IMR-90 (cell line): ENCODE measurements at regions not wholly inside any gene's neighbourhood (a gene's known extent, or its start where the extent isn't known, plus 50 kb on each side); places are given as distances from the start of the nearest gene placed in this dataset.

Source experiments
- ATAC-seq: fragments of 200-7000 bp; cut with Tn5 transposase; 2 replicates; pipeline ENCODE4 v1.9.1; 2020; ENCODE audit warnings: low read depth, mild to moderate bottlenecking, moderate library complexity
- BruUV-seq: library from RNA; stranded (reverse); fragments of 400-500 nt; replicated peaks from 2 replicates; lab custom pipeline; 2021; lab: Mats Ljungman, UMichigan
- CTCF ChIA-PET: fragments of 300-600 bp; formaldehyde crosslinking; extraction: SDS; loops from one replicate; lab custom pipeline; 2021; ENCODE audit warnings: antibody characterized with exemption; lab: Yijun Ruan, JAX
- POLR2A ChIA-PET: fragments of 300-600 bp; sonication (Branson Sonifier 250); formaldehyde crosslinking; loops from one replicate; lab custom pipeline; 2022; ENCODE audit warnings: antibody characterized with exemption; ENCODE audit not compliant: unreplicated experiment; lab: Charles Lee
- DNase-seq: peaks from one replicate; pipeline ENCODE4 v3.0.0; 2013
- H2AFZ ChIP-seq: replicated peaks from 2 replicates; pipeline ENCODE3; 2013; ENCODE audit warnings: low read length, mild to moderate bottlenecking; ENCODE audit not compliant: poor library complexity
- H2AK5ac ChIP-seq: 2 replicates; pipeline ENCODE4 v1.6.1; 2013; ENCODE audit warnings: low read depth, low read length, inconsistent platforms
- H2AK9ac ChIP-seq: replicated peaks from 2 replicates; pipeline ENCODE3; 2013; ENCODE audit warnings: mild to moderate bottlenecking, low read depth, low read length, moderate library complexity; ENCODE audit not compliant: poor library complexity
- H2BK120ac ChIP-seq: 2 replicates; pipeline ENCODE4 v1.6.1; 2013; ENCODE audit warnings: low read depth, low read length, inconsistent platforms
- H2BK15ac ChIP-seq: 3 replicates; pipeline ENCODE4 v1.6.1; 2013; ENCODE audit warnings: low read depth, low read length, inconsistent platforms
- H2BK20ac ChIP-seq: 2 replicates; pipeline ENCODE4 v1.6.1; 2013; ENCODE audit warnings: low read depth, mild to moderate bottlenecking, inconsistent platforms, low read length, moderate library complexity
- H2BK5ac ChIP-seq: 2 replicates; pipeline ENCODE4 v1.6.1; 2013; ENCODE audit warnings: mild to moderate bottlenecking, low read depth, low read length, inconsistent platforms; ENCODE audit not compliant: poor library complexity, severe bottlenecking
- H3K14ac ChIP-seq: replicated peaks from 2 replicates; pipeline ENCODE4 v1.6.1; 2013; ENCODE audit warnings: low read depth, low read length, inconsistent platforms
- H3K18ac ChIP-seq: 2 replicates; pipeline ENCODE4 v1.6.1; 2013; ENCODE audit warnings: low read depth, low read length, control low read depth
- H3K23ac ChIP-seq: 2 replicates; pipeline ENCODE4 v1.6.1; 2013; ENCODE audit warnings: low read depth, low read length, inconsistent platforms
- H3K27ac ChIP-seq: 2 replicates; pipeline ENCODE4 v1.5.1; 2013; ENCODE audit warnings: mild to moderate bottlenecking, control low read depth, low read length; ENCODE audit not compliant: insufficient read depth
- H3K27me3 ChIP-seq: 2 replicates; pipeline ENCODE4 v1.6.1; 2013; ENCODE audit warnings: low read length; ENCODE audit not compliant: control insufficient read depth, insufficient read depth
- H3K36me3 ChIP-seq: 2 replicates; pipeline ENCODE4 v1.6.1; 2013; ENCODE audit warnings: low read length, mixed read lengths; ENCODE audit not compliant: control insufficient read depth, insufficient read depth
- H3K4ac ChIP-seq: 2 replicates; pipeline ENCODE4 v1.6.1; 2013; ENCODE audit warnings: low read depth, low read length, inconsistent platforms
- H3K4me1 ChIP-seq: 2 replicates; pipeline ENCODE4 v1.6.1; 2013; ENCODE audit warnings: low read length, mixed read lengths; ENCODE audit not compliant: control insufficient read depth, insufficient read depth
- H3K4me2 ChIP-seq: 2 replicates; pipeline ENCODE4 v1.6.1; 2013; ENCODE audit warnings: low read depth, mild to moderate bottlenecking, control low read depth, low read length, moderate library complexity
- H3K4me3 ChIP-seq: 2 replicates; pipeline ENCODE4 v1.5.1; 2013; ENCODE audit warnings: low read depth, mild to moderate bottlenecking, control low read depth, low read length, moderate library complexity; ENCODE audit not compliant: insufficient read depth
- H3K56ac ChIP-seq: 2 replicates; pipeline ENCODE4 v1.6.1; 2013; ENCODE audit warnings: low read length, inconsistent platforms; ENCODE audit not compliant: insufficient read depth; ENCODE audit errors: extremely low read depth
- H3K79me1 ChIP-seq, 2 experiments: 2 replicates each; pipeline ENCODE4 v1.6.1; 2013; ENCODE audit warnings: low read length in 2 of 2, inconsistent platforms in 1 of 2, low read depth in 1 of 2
- H3K9ac ChIP-seq: 2 replicates; pipeline ENCODE4 v1.6.1; 2013; ENCODE audit warnings: low read depth, low read length, control low read depth
- H3K9me1 ChIP-seq: 2 replicates; pipeline ENCODE4 v1.6.1; 2013; ENCODE audit warnings: low read length, inconsistent platforms; ENCODE audit not compliant: insufficient read depth
- H3K9me3 ChIP-seq: 2 replicates; pipeline ENCODE4 v1.6.1; 2013; ENCODE audit warnings: low read length; ENCODE audit not compliant: control insufficient read depth, insufficient read depth
- H4K20me1 ChIP-seq: 2 replicates; pipeline ENCODE4 v1.6.1; 2013; ENCODE audit warnings: low read length, inconsistent platforms; ENCODE audit not compliant: insufficient read depth
- H4K5ac ChIP-seq: 2 replicates; pipeline ENCODE4 v1.6.1; 2013; ENCODE audit warnings: mild to moderate bottlenecking, low read depth, low read length, control low read depth
- H4K8ac ChIP-seq, 2 experiments: 2 replicates each; pipeline ENCODE4 v1.6.1; 2013; ENCODE audit warnings: low read depth in 2 of 2, low read length in 2 of 2, control low read depth in 1 of 2, inconsistent platforms in 1 of 2
- H4K91ac ChIP-seq: 2 replicates; pipeline ENCODE4 v1.6.1; 2013; ENCODE audit warnings: low read depth, low read length, inconsistent platforms; ENCODE audit not compliant: insufficient read depth
- BHLHE40 ChIP-seq: fragments of 150-350 bp; IDR thresholded peaks from 2 replicates; pipeline ENCODE4 v1.6.1; 2016; ENCODE audit warnings: mild to moderate bottlenecking, low read depth, low read length
- CEBPB ChIP-seq: IDR thresholded peaks from 2 replicates; pipeline ENCODE4 v1.6.1; 2012; ENCODE audit warnings: low read depth, low read length, improper control_type of control experiment
- CHD1 ChIP-seq: IDR thresholded peaks from 2 replicates; pipeline ENCODE4 v1.6.1; 2012; ENCODE audit warnings: low read depth, low read length, improper control_type of control experiment
- FOS ChIP-seq: fragments of 150-350 bp; IDR thresholded peaks from 2 replicates; pipeline ENCODE4 v1.6.1; 2016; ENCODE audit warnings: low read depth, low read length
- MAFK ChIP-seq: IDR thresholded peaks from 2 replicates; pipeline ENCODE4 v1.6.1; 2012; ENCODE audit warnings: low read depth, low read length, improper control_type of control experiment
- MAZ ChIP-seq: IDR thresholded peaks from 2 replicates; pipeline ENCODE4 v1.6.1; 2012; ENCODE audit warnings: low read depth, mild to moderate bottlenecking, low read length, improper control_type of control experiment, moderate library complexity, borderline replicate concordance
- MXI1 ChIP-seq: IDR thresholded peaks from 2 replicates; pipeline ENCODE4 v1.6.1; 2012; ENCODE audit warnings: low read depth, mild to moderate bottlenecking, low read length, moderate library complexity, borderline replicate concordance
- NFE2L2 ChIP-seq: fragments of 150-350 bp; IDR thresholded peaks from 2 replicates; pipeline ENCODE4 v1.6.1; 2016; ENCODE audit warnings: low read depth, mild to moderate bottlenecking, low read length
- POLR2A ChIP-seq: IDR thresholded peaks from 2 replicates; pipeline ENCODE4 v1.6.1; 2012; ENCODE audit warnings: mild to moderate bottlenecking, low read depth, low read length
- RAD21 ChIP-seq: IDR thresholded peaks from 2 replicates; pipeline ENCODE4 v1.6.1; 2012; ENCODE audit warnings: low read length, improper control_type of control experiment
- RCOR1 ChIP-seq: IDR thresholded peaks from 2 replicates; pipeline ENCODE4 v1.6.1; 2012; ENCODE audit warnings: mild to moderate bottlenecking, low read length, improper control_type of control experiment; ENCODE audit not compliant: insufficient replicate concordance
- RFX5 ChIP-seq: IDR thresholded peaks from 2 replicates; pipeline ENCODE4 v1.8.0; 2012; ENCODE audit warnings: low read depth, mild to moderate bottlenecking, low read length, moderate library complexity
- SMC3 ChIP-seq: fragments of 150-350 bp; IDR thresholded peaks from 2 replicates; pipeline ENCODE4 v1.6.1; 2016; ENCODE audit warnings: low read depth, mild to moderate bottlenecking, antibody characterized with exemption, low read length, moderate library complexity
- WGBS, 2 experiments: methylation state at CpG; one replicate each; pipeline versions ENCODE4 v1.1.5 to v1.1.7; 2013; ENCODE audit warnings: missing lambda C conversion rate in 2 of 2; ENCODE audit not compliant: insufficient read length in 1 of 2; ENCODE audit errors: extremely low coverage in 2 of 2; 5-methylcytosine and 5-hydroxymethylcytosine counted together
- dilution Hi-C: fragments of 300-500 bp; cut with HindIII; formaldehyde crosslinking; loops from one replicate; pipeline ENCODE4 v1.14.3; 2018; ENCODE audit warnings: low sequenced_read_pairs; ENCODE audit not compliant: unreplicated experiment
- in situ Hi-C: fragments of 300-500 bp; cut with MboI; formaldehyde crosslinking; loops from 3 replicates; pipeline ENCODE4 v1.14.3; 2019; ENCODE audit warnings: low sequenced_read_pairs, inconsistent platforms, mixed read lengths
- intact Hi-C: fragments of 100-400 bp; cut with micrococcal nuclease; formaldehyde crosslinking; loops from 2 replicates; pipeline ENCODE4 v1.10.0; 2022
- TF ChIP-seq, protein P1 (sequence below): fragments of 150-350 bp; IDR thresholded peaks from 2 replicates; pipeline ENCODE4 v1.6.1; 2017; ENCODE audit warnings: mild to moderate bottlenecking, antibody characterized with exemption, low read length, low read depth
- TF ChIP-seq, protein P2 (sequence below): conservative IDR thresholded peaks from 2 replicates; pipeline ENCODE4 v1.5.1; 2012; ENCODE audit warnings: mild to moderate bottlenecking, low read depth, low read length, improper control_type of control experiment
- TF ChIP-seq, protein P3 (sequence below): fragments of 150-350 bp; IDR thresholded peaks from 2 replicates; pipeline ENCODE4 v1.6.1; 2016; ENCODE audit warnings: low read depth, mild to moderate bottlenecking, low read length, moderate library complexity, borderline replicate concordance

GRCh38 chr3:177488740-177489139 lies 291.5 kb upstream of the TBL1XR1 start:
- H4K8ac ChIP-seq = 0 out of 4 replicates have a peak overlapping the region, but pooled peaks of 1 of the 2 experiments have one; percentile 35
- no TSS peak for BruUV-seq
- intact Hi-C loops (no loop called here), dilution Hi-C loops (no loop called here), in situ Hi-C loops (no loop called here)
- ATAC-seq (no peak), DNase-seq (no peak)
- no peaks in the 10 kb centered on the region; the same call in 1 of the 2 replicates for H3K4me1 ChIP-seq
- no peak overlapping the region for H2BK120ac ChIP-seq
- no peaks in the 10 kb centered on the region for H4K20me1 ChIP-seq
- peaks cover 3% of the 10 kb centered on the region; the same call in 1 of the 2 replicates for H3K9me3 ChIP-seq
- no peak overlapping the region for H3K27ac ChIP-seq
- H3K18ac ChIP-seq = peak overlapping the region; percentile 5; the same call in 1 of the 2 replicates
- no peaks in the 10 kb centered on the region for H3K79me1 ChIP-seq
- no peak overlapping the region for H3K56ac ChIP-seq
- ChIA-PET POLR2A (no interaction called here), CTCF (no interaction called here)
- H4K91ac ChIP-seq = no peak overlapping the region
- WGBS, 2 experiments = no CpG with 5 or more reads among the region's 2 CpGs
- H2BK5ac ChIP-seq = no peak overlapping the region
- H3K4me2 ChIP-seq = no peak overlapping the region
- H3K27me3 ChIP-seq = no peaks in the 10 kb centered on the region
- H3K36me3 ChIP-seq = no peaks in the 10 kb centered on the region
- no peak overlapping the region for H2AK5ac ChIP-seq
- H3K23ac ChIP-seq = no peak overlapping the region
- no peaks in the 10 kb centered on the region for H3K9me1 ChIP-seq
- H2BK20ac ChIP-seq = 0 out of 2 replicates have a peak overlapping the region, but pooled peaks have one; percentile 22
- no peak overlapping the region for H3K4ac ChIP-seq
- H2BK15ac ChIP-seq = no peak overlapping the region; the same call in 2 of the 3 replicates
- no peak overlapping the region for H2AFZ ChIP-seq
- no peak overlapping the region for H3K4me3 ChIP-seq
- H3K14ac ChIP-seq = no peak overlapping the region
- no peak for TF ChIP-seq FOS
- no peak for TF ChIP-seq CHD1
- no peak for TF ChIP-seq POLR2A
- TF ChIP-seq, protein P1, sequence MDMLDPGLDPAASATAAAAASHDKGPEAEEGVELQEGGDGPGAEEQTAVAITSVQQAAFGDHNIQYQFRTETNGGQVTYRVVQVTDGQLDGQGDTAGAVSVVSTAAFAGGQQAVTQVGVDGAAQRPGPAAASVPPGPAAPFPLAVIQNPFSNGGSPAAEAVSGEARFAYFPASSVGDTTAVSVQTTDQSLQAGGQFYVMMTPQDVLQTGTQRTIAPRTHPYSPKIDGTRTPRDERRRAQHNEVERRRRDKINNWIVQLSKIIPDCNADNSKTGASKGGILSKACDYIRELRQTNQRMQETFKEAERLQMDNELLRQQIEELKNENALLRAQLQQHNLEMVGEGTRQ = no peak
- TF ChIP-seq SMC3 = no peak
- TF ChIP-seq MAZ = no peak
- no peak for TF ChIP-seq BHLHE40
- no peak for TF ChIP-seq MXI1
- no peak for TF ChIP-seq CEBPB
- TF ChIP-seq, protein P2, sequence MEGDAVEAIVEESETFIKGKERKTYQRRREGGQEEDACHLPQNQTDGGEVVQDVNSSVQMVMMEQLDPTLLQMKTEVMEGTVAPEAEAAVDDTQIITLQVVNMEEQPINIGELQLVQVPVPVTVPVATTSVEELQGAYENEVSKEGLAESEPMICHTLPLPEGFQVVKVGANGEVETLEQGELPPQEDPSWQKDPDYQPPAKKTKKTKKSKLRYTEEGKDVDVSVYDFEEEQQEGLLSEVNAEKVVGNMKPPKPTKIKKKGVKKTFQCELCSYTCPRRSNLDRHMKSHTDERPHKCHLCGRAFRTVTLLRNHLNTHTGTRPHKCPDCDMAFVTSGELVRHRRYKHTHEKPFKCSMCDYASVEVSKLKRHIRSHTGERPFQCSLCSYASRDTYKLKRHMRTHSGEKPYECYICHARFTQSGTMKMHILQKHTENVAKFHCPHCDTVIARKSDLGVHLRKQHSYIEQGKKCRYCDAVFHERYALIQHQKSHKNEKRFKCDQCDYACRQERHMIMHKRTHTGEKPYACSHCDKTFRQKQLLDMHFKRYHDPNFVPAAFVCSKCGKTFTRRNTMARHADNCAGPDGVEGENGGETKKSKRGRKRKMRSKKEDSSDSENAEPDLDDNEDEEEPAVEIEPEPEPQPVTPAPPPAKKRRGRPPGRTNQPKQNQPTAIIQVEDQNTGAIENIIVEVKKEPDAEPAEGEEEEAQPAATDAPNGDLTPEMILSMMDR = no peak
- TF ChIP-seq RFX5 = no peak
- TF ChIP-seq MAFK = no peak
- TF ChIP-seq, protein P3, sequence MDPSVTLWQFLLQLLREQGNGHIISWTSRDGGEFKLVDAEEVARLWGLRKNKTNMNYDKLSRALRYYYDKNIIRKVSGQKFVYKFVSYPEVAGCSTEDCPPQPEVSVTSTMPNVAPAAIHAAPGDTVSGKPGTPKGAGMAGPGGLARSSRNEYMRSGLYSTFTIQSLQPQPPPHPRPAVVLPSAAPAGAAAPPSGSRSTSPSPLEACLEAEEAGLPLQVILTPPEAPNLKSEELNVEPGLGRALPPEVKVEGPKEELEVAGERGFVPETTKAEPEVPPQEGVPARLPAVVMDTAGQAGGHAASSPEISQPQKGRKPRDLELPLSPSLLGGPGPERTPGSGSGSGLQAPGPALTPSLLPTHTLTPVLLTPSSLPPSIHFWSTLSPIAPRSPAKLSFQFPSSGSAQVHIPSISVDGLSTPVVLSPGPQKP = no peak
- no peak for TF ChIP-seq RCOR1
- TF ChIP-seq RAD21 = no peak
- TF ChIP-seq NFE2L2 = no peak
- no peak overlapping the region for H2AK9ac ChIP-seq
- H3K9ac ChIP-seq = no peak overlapping the region
- H4K5ac ChIP-seq = no peak overlapping the region
